ENCODE measurements at regions not wholly inside any gene's neighbourhood (a gene's known extent, or its start where the extent isn't known, plus 50 kb on each side); places are given as distances from the start of the nearest gene placed in this dataset.
"Not testable (repeated sequence)": the region's sequence is repeated elsewhere in the genome, so short reads cannot be mapped to it uniquely, and the experiment has no call there.

DNA sequence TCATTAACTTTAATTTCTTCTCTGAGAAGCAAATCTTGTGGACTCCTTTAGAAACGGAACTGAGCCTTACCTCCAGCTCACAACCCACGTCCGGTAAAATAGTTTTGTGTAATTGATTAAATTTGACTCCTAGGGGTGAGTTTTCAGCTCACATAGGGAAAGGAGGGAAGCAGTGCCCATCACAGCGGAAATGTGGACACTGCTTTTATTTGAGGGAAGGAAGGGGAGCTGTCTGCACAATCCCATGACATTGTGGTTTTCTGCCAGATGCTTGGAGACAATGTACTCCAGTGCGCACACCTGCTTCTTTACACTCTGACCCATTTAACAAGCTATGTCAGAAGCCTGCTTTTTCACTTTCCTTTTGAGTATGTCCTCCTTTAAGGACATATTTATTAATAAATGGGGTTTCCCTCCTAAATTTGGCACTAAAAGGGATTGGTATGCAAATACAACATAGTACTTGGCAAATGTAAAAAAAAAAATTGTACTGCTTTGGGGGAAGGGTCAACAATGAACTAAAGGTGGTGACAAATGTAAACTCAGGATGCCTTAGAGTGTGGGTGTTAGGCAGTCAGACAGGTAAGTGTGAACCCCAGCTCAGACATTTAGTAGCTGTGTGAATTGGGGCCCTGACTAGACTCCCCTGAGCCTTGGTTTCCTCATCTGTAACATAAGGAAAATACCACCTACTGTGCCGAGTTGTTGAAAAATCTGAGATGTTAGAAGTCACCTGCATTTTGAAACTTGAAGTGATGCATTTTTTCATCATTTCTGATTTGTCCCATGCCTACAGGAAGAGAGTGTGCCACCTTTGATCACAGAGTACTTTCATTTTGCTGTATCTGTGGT lies 90.2 kb upstream of the KLF6 start:
- Histone ChIP-seq H3K36me3 (ENCODE audit: low read depth) (no peaks in the 10 kb centered on the region), H3K27me3 (ENCODE audit: insufficient read depth, poor library complexity, severe bottlenecking) (no peaks in the 10 kb centered on the region), H3K4me3 (ENCODE audit: severe bottlenecking) (no peak overlapping the region), H3K27ac (ENCODE audit: poor library complexity, severe bottlenecking) (no peak overlapping the region), H3K4me1 (ENCODE audit: insufficient read depth, poor library complexity, severe bottlenecking) (peaks cover 22% of the 10 kb centered on the region), H3K9me3 (ENCODE audit: severe bottlenecking) (no peaks in the 10 kb centered on the region)
- DNase-seq (ENCODE audit: low spot score) (no peak), ATAC-seq (ENCODE audit: low read depth) (no peak)
- TF ChIP-seq, protein P1, sequence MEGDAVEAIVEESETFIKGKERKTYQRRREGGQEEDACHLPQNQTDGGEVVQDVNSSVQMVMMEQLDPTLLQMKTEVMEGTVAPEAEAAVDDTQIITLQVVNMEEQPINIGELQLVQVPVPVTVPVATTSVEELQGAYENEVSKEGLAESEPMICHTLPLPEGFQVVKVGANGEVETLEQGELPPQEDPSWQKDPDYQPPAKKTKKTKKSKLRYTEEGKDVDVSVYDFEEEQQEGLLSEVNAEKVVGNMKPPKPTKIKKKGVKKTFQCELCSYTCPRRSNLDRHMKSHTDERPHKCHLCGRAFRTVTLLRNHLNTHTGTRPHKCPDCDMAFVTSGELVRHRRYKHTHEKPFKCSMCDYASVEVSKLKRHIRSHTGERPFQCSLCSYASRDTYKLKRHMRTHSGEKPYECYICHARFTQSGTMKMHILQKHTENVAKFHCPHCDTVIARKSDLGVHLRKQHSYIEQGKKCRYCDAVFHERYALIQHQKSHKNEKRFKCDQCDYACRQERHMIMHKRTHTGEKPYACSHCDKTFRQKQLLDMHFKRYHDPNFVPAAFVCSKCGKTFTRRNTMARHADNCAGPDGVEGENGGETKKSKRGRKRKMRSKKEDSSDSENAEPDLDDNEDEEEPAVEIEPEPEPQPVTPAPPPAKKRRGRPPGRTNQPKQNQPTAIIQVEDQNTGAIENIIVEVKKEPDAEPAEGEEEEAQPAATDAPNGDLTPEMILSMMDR (IDR thresholded peaks at IDR 0.05; ENCODE audit: poor library complexity, severe bottlenecking): no peak

DNA sequence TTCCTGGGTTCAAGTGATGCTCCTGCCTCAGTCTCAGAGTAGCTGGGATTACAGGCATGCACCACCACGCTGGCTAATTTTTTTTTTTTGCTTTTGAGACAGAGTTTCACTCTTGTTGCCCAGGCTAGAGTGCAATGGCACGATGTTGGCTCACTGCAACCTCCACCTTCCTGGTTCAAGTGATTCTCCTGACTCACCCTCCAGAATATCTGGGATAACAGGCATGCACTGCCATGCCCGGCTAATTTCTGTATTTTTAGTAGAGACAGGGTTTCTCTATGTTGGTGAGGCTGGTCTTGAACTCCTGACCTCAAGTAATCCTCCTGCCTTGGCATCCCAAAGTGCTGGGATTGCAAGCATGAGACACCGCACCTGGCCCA lies 89.6 kb upstream of the KLF6 start:
- DNase-seq (ENCODE audit: low spot score); H3K4me3 ChIP-seq (ENCODE audit: severe bottlenecking); H3K27ac ChIP-seq (ENCODE audit: poor library complexity, severe bottlenecking); H3K36me3 ChIP-seq (ENCODE audit: low read depth); H3K27me3 ChIP-seq (ENCODE audit: insufficient read depth, poor library complexity, severe bottlenecking); ATAC-seq (ENCODE audit: low read depth); H3K9me3 ChIP-seq (ENCODE audit: severe bottlenecking): not testable (repeated sequence)
- H3K4me1 ChIP-seq (ENCODE audit: insufficient read depth, poor library complexity, severe bottlenecking): peaks cover 22% of the 10 kb centered on the region

DNA sequence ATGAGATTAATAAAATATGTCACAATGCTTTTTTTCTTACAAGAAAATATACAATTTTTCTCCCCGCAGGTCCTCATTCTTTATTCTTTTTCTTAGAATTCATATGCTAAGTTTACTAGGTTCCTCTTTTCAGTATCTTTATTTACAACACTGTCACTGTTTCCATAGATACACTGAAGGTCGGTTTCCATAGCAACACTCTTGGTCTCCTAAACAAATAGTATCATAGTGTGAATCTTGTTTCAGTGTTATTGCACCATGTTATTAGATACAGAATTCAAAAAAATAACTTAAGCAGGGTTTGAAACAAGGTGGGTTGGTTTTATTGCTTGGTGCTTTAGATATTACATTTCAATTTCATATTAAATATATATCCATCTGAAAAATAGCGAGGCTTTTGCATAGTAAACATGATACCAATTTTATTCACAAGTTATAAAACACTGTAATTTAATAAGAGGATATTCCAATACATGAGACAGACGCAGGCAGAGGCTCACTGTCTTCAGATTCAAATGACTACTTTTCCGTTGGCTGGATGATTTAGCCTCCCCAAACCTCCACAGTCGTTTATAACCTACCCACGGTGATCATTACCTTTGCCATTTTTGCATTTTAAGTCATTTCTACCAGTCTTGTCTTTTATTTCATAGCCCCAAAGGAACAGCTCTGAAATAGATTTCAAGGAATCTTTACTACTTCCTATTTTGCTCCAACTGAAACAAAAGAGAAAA lies 88.9 kb upstream of the KLF6 start:
- no peak for DNase-seq (ENCODE audit: low spot score)
- 0 out of 3 replicates have a peak, but pooled peaks have one; percentile 29 for ATAC-seq (ENCODE audit: low read depth)
- H3K27me3 ChIP-seq (ENCODE audit: insufficient read depth, poor library complexity, severe bottlenecking): no peaks in the 10 kb centered on the region
- H3K27ac ChIP-seq (ENCODE audit: poor library complexity, severe bottlenecking): no peak overlapping the region
- H3K9me3 ChIP-seq (ENCODE audit: severe bottlenecking): no peaks in the 10 kb centered on the region
- no peaks in the 10 kb centered on the region for H3K36me3 ChIP-seq (ENCODE audit: low read depth)
- no peak overlapping the region for H3K4me3 ChIP-seq (ENCODE audit: severe bottlenecking)
- TF ChIP-seq, protein P1 (IDR thresholded peaks at IDR 0.05; ENCODE audit: poor library complexity, severe bottlenecking): no peak
- peaks cover 22% of the 10 kb centered on the region for H3K4me1 ChIP-seq (ENCODE audit: insufficient read depth, poor library complexity, severe bottlenecking)

DNA sequence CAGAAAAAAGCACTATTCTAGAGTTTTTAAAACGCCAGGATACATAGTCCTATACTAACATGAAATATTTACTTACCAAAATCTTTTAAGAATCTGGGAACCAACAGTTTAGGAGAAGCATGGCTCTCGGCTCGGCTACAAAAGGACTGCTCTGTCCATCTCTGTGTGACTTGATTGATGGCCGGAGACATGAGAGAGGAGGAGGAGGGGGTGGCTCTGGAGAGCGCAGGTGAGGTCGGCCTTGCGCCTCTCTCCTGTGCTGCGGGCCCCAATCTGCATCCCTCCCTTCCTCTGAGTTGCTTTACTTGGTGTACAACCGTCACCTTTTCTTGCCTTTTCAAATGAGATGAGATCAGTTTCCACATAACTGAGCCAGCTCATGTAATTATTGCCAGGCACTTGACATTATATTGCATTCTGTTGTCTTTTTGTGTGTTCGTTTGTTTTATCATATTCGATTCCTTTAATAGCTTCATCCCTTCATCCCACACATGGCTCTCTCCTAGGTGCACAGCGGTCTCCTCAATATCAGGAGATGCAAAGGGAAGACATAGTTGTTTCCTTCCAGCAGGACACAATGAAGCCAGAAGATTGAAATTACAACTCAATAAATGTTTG lies 87.8 kb upstream of the KLF6 start:
- TF ChIP-seq, protein P1 (IDR thresholded peaks at IDR 0.05; ENCODE audit: poor library complexity, severe bottlenecking): no peak
- no peak for DNase-seq (ENCODE audit: low spot score)
- no peaks in the 10 kb centered on the region for H3K9me3 ChIP-seq (ENCODE audit: severe bottlenecking)
- H3K36me3 ChIP-seq (ENCODE audit: low read depth): no peaks in the 10 kb centered on the region
- ATAC-seq (ENCODE audit: low read depth): no peak
- no peak overlapping the region for H3K4me3 ChIP-seq (ENCODE audit: severe bottlenecking)
- H3K4me1 ChIP-seq (ENCODE audit: insufficient read depth, poor library complexity, severe bottlenecking): peaks cover 19% of the 10 kb centered on the region
- H3K27me3 ChIP-seq (ENCODE audit: insufficient read depth, poor library complexity, severe bottlenecking): no peaks in the 10 kb centered on the region
- H3K27ac ChIP-seq (ENCODE audit: poor library complexity, severe bottlenecking): no peak overlapping the region

DNA sequence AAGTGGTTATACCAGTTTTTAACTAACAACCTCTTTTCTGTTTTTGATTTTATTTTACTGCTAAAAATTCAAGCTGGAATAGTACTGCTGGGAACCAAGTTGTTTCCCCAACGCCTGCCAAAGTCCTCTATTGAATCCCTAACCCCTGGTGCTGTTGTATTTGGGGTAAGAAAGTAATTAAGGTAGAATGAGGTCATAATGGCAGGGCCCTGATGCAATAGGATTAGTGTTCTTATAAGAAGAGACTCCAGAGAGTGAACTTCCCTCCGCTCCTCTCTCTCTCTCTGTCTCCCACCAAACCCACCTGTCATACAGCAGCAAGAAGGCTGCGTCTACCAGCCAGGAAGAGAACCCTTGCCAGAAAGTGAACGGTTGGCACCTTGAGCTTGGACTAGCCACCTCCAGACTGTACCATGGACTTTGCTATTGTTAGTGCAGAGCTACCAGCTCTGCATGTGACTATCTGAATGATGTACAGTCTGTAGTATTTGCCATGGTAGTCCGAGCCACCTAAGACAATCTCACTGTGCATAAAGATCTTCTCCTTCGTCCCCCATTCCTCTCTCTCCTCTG lies 86.5 kb upstream of the KLF6 start:
- peaks cover 6% of the 10 kb centered on the region for H3K4me1 ChIP-seq (ENCODE audit: insufficient read depth, poor library complexity, severe bottlenecking)
- H3K27me3 ChIP-seq (ENCODE audit: insufficient read depth, poor library complexity, severe bottlenecking): no peaks in the 10 kb centered on the region
- no peaks in the 10 kb centered on the region for H3K36me3 ChIP-seq (ENCODE audit: low read depth)
- no peak overlapping the region for H3K27ac ChIP-seq (ENCODE audit: poor library complexity, severe bottlenecking)
- DNase-seq (ENCODE audit: low spot score): no peak
- no peak overlapping the region for H3K4me3 ChIP-seq (ENCODE audit: severe bottlenecking)
- no peaks in the 10 kb centered on the region for H3K9me3 ChIP-seq (ENCODE audit: severe bottlenecking)
- TF ChIP-seq, protein P1 (IDR thresholded peaks at IDR 0.05; ENCODE audit: poor library complexity, severe bottlenecking): no peak
- ATAC-seq (ENCODE audit: low read depth): no peak

Measured in RWPE2 (cell line).